ENCODE measurements at regions not wholly inside any gene's neighbourhood (a gene's known extent, or its start where the extent isn't known, plus 50 kb on each side); places are given as distances from the start of the nearest gene placed in this dataset.

GRCh38 chr9:89996773-89997172 lies 392.0 kb downstream of the GADD45G start:
- no peak overlapping the region for H3K27ac Mint-ChIP-seq (ENCODE audit: unreplicated experiment)
- no peak overlapping the region for H3K4me3 Mint-ChIP-seq (ENCODE audit: unreplicated experiment)
- no peaks in the 10 kb centered on the region for H3K9me3 Mint-ChIP-seq (ENCODE audit: unreplicated experiment)
- H3K4me1 Mint-ChIP-seq (ENCODE audit: low read depth, unreplicated experiment): peaks cover 17% of the 10 kb centered on the region
- peaks cover 2% of the 10 kb centered on the region for H3K27me3 Mint-ChIP-seq (ENCODE audit: unreplicated experiment)
- H3K36me3 Mint-ChIP-seq (ENCODE audit: unreplicated experiment): no peaks in the 10 kb centered on the region
- no peak for TF ChIP-seq CTCF (IDR thresholded peaks at IDR 0.05; ENCODE audit: partially characterized antibody, unreplicated experiment)
- no peak for DNase-seq

- no peaks in the 10 kb centered on the region for H3K9me3 Mint-ChIP-seq (ENCODE audit: unreplicated experiment)
- no peak overlapping the region for H3K4me3 Mint-ChIP-seq (ENCODE audit: unreplicated experiment)
- H3K36me3 Mint-ChIP-seq (ENCODE audit: unreplicated experiment): no peaks in the 10 kb centered on the region
- no peak for TF ChIP-seq CTCF (IDR thresholded peaks at IDR 0.05; ENCODE audit: partially characterized antibody, unreplicated experiment)
- peaks cover 17% of the 10 kb centered on the region for H3K4me1 Mint-ChIP-seq (ENCODE audit: low read depth, unreplicated experiment)
- H3K27me3 Mint-ChIP-seq (ENCODE audit: unreplicated experiment): peaks cover 2% of the 10 kb centered on the region
- no peak overlapping the region for H3K27ac Mint-ChIP-seq (ENCODE audit: unreplicated experiment)
- DNase-seq: no peak
Measured at GRCh38 chr9:89998633-89999032, 393.8 kb downstream of the GADD45G start.

GRCh38 chr9:89999176-89999533 lies 394.3 kb downstream of the GADD45G start:
- Mint-ChIP-seq H3K27ac (ENCODE audit: unreplicated experiment) (no peak overlapping the region), H3K9me3 (ENCODE audit: unreplicated experiment) (no peaks in the 10 kb centered on the region), H3K4me3 (ENCODE audit: unreplicated experiment) (no peak overlapping the region), H3K27me3 (ENCODE audit: unreplicated experiment) (peaks cover 2% of the 10 kb centered on the region), H3K36me3 (ENCODE audit: unreplicated experiment) (no peaks in the 10 kb centered on the region), H3K4me1 (ENCODE audit: low read depth, unreplicated experiment) (peaks cover 18% of the 10 kb centered on the region)
- no peak for DNase-seq
- no peak for TF ChIP-seq CTCF (IDR thresholded peaks at IDR 0.05; ENCODE audit: partially characterized antibody, unreplicated experiment)

GRCh38 chr9:89999534-90000370 lies 394.9 kb downstream of the GADD45G start:
- TF ChIP-seq CTCF (IDR thresholded peaks at IDR 0.05; ENCODE audit: partially characterized antibody, unreplicated experiment): no peak
- Mint-ChIP-seq H3K27me3 (ENCODE audit: unreplicated experiment) (peaks cover 2% of the 10 kb centered on the region), H3K4me1 (ENCODE audit: low read depth, unreplicated experiment) (peaks cover 18% of the 10 kb centered on the region), H3K36me3 (ENCODE audit: unreplicated experiment) (no peaks in the 10 kb centered on the region), H3K9me3 (ENCODE audit: unreplicated experiment) (no peaks in the 10 kb centered on the region), H3K4me3 (ENCODE audit: unreplicated experiment) (no peak overlapping the region), H3K27ac (ENCODE audit: unreplicated experiment) (no peak overlapping the region)
- DNase-seq: no peak

GRCh38 chr9:90000925-90001324 lies 396.1 kb downstream of the GADD45G start:
- H3K9me3 Mint-ChIP-seq (ENCODE audit: unreplicated experiment): peaks cover 1% of the 10 kb centered on the region
- no peak overlapping the region for H3K4me3 Mint-ChIP-seq (ENCODE audit: unreplicated experiment)
- peaks cover 2% of the 10 kb centered on the region for H3K27me3 Mint-ChIP-seq (ENCODE audit: unreplicated experiment)
- peaks cover 18% of the 10 kb centered on the region for H3K4me1 Mint-ChIP-seq (ENCODE audit: low read depth, unreplicated experiment)
- no peak for DNase-seq
- H3K36me3 Mint-ChIP-seq (ENCODE audit: unreplicated experiment): no peaks in the 10 kb centered on the region
- no peak overlapping the region for H3K27ac Mint-ChIP-seq (ENCODE audit: unreplicated experiment)
- no peak for TF ChIP-seq CTCF (IDR thresholded peaks at IDR 0.05; ENCODE audit: partially characterized antibody, unreplicated experiment)

All from glutamatergic neuron (in vitro differentiated cells).